Upper lobe of left lung (tissue), 6 donors: ENCODE measurements at regions not wholly inside any gene's neighbourhood (a gene's known extent, or its start where the extent isn't known, plus 50 kb on each side); places are given as distances from the start of the nearest gene placed in this dataset.

Experiments used
- ATAC-seq, 2 donors: fragments of 200-7000 bp; cut with Tn5 transposase; one replicate each; pipeline ENCODE4 v1.9.1; 2022; ENCODE audit warnings: mild to moderate bottlenecking in 2 of 2, moderate library complexity in 2 of 2; ENCODE audit not compliant: low FRiP score in 2 of 2
- DNase-seq, 2 donors: peaks; one replicate each; pipeline ENCODE4 v3.0.0-alpha.2; 2019 to 2020
- H3K27ac ChIP-seq, 4 donors: fragments of 200-600 bp; sonication (generic); one replicate each; pipeline ENCODE4 v1.5.1; 2016 to 2019
- H3K27me3 ChIP-seq, 4 donors: fragments of 200-600 bp; sonication (generic); one replicate each; pipeline ENCODE4 v1.5.1; 2017 to 2019
- H3K36me3 ChIP-seq, 4 donors: fragments of 200-600 bp; sonication (generic); one replicate each; pipeline ENCODE4 v1.5.1; 2016 to 2019
- H3K4me1 ChIP-seq, 4 donors: fragments of 200-600 bp; sonication (generic); one replicate each; pipeline ENCODE4 v1.5.1; 2018 to 2019
- H3K4me3 ChIP-seq, 4 donors: fragments of 200-600 bp; sonication (generic); one replicate each; pipeline ENCODE4 v1.5.1; 2017 to 2019; ENCODE audit warnings: mild to moderate bottlenecking in 2 of 4, moderate library complexity in 1 of 4
- H3K9me3 ChIP-seq, 4 donors: fragments of 200-600 bp; sonication (generic); one replicate each; pipeline ENCODE4 v1.5.1; 2018 to 2019
- EP300 ChIP-seq, 4 donors: sonication (generic); formaldehyde crosslinking; IDR thresholded peaks; one replicate each; pipeline ENCODE4 v1.5.1; 2017; ENCODE audit warnings: antibody characterized with exemption in 4 of 4, control low read depth in 2 of 4
- POLR2A ChIP-seq, 4 donors: fragments of 450-650 bp; IDR thresholded peaks; one replicate each; pipeline ENCODE4 v1.5.1; 2016 to 2017; ENCODE audit warnings: antibody characterized with exemption in 4 of 4, mild to moderate bottlenecking in 2 of 4
- POLR2AphosphoS5 ChIP-seq, 2 donors: sonication (generic); formaldehyde crosslinking; IDR thresholded peaks; one replicate each; pipeline ENCODE4 v1.5.1; 2017; ENCODE audit warnings: antibody characterized with exemption in 2 of 2
- WGBS, 2 donors: methylation state at CpG; one replicate each; pipeline ENCODE4 v1.1.5; 2017 to 2018; 5-methylcytosine and 5-hydroxymethylcytosine counted together
- TF ChIP-seq, protein P1 (sequence below), 6 experiments: fragments of 450-650 bp in 4 of 6; fragments of 200-600 bp in 2 of 6; sonication (generic) in 2 of 6; IDR thresholded peaks; one replicate each; pipeline ENCODE4 v1.5.1; 2016 to 2019; ENCODE audit warnings: antibody characterized with exemption in 6 of 6
- donor health status: DM: no; HTN: no; CAD: no; lungs with moderate emphysema.
- donor health status: DM: no; HTN: yes; CAD: no; lungs with severe emphysema.

DNA sequence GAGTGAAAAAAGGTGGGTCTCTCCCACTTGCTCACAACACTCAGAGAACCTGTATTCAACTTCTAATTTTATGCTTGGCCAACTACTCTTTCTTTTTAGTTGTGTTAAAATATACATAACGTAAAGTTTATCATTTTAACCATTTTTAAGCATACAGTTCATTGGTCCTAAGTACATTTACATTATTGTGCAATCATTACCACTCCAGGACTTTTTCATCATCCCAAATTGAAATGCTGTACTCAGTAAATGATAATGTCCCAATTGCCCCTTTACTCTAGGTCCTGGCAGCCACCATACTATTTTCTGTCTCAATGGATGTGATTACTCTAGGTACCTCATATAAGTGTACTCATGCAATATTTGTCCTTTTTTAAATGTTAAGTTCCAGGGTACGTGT lies 212.3 kb upstream of the PLXNA2 start:
- 60 to 82% methylated on average over 2 of the region's 2 CpGs for WGBS, 2 donors
- Histone ChIP-seq H3K4me3 (no peak overlapping the region), H3K9me3 (no peaks in the 10 kb centered on the region), H3K36me3 (no peaks in the 10 kb centered on the region), H3K4me1 (no peaks in the 10 kb centered on the region), H3K27me3 (no peaks in the 10 kb centered on the region), H3K27ac (no peak overlapping the region)
- TF ChIP-seq POLR2AphosphoS5 (IDR thresholded peaks at IDR 0.05) (no peak), POLR2A (IDR thresholded peaks at IDR 0.05) (no peak)
- DNase-seq (no peak), ATAC-seq (no peak)

GRCh38 chr1:208460823-208461222 lies 216.6 kb upstream of the PLXNA2 start:
- H3K9me3 ChIP-seq, result no peaks in the 10 kb centered on the region
- ATAC-seq (no peak), DNase-seq (no peak)
- H3K27ac ChIP-seq, result no peak overlapping the region
- H3K4me1 ChIP-seq, result no peaks in the 10 kb centered on the region
- no peak overlapping the region for H3K4me3 ChIP-seq
- no peaks in the 10 kb centered on the region for H3K27me3 ChIP-seq
- no peaks in the 10 kb centered on the region for H3K36me3 ChIP-seq
- TF ChIP-seq POLR2AphosphoS5 (IDR thresholded peaks at IDR 0.05) (no peak), EP300 (IDR thresholded peaks at IDR 0.05) (no peak), POLR2A (IDR thresholded peaks at IDR 0.05) (no peak)
- TF ChIP-seq, protein P1, sequence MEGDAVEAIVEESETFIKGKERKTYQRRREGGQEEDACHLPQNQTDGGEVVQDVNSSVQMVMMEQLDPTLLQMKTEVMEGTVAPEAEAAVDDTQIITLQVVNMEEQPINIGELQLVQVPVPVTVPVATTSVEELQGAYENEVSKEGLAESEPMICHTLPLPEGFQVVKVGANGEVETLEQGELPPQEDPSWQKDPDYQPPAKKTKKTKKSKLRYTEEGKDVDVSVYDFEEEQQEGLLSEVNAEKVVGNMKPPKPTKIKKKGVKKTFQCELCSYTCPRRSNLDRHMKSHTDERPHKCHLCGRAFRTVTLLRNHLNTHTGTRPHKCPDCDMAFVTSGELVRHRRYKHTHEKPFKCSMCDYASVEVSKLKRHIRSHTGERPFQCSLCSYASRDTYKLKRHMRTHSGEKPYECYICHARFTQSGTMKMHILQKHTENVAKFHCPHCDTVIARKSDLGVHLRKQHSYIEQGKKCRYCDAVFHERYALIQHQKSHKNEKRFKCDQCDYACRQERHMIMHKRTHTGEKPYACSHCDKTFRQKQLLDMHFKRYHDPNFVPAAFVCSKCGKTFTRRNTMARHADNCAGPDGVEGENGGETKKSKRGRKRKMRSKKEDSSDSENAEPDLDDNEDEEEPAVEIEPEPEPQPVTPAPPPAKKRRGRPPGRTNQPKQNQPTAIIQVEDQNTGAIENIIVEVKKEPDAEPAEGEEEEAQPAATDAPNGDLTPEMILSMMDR (IDR thresholded peaks at IDR 0.05), result no peak
- WGBS, 2 donors, result 74 to 86% methylated on average over 3 of the region's 3 CpGs

DNA sequence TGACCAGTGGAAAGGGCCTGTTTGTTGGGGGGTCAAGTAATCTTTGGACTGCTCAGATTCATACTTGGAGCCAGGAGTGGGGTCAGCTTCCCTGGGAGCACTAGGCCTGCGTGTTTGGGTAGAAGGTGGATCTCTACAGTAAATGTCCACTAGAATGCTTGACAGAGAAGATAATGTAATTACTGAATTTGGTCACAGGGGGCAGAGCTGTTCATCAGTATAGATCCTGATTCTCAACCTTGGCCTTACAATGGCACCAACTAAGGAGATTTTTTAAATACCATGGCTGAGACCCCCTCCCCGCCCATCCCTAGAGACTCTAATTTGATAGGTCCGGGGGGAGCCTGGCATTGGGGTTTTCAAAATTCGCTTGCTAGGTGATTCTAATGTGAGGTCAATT lies 217.5 kb upstream of the PLXNA2 start:
- H3K9me3 ChIP-seq, result no peaks in the 10 kb centered on the region
- no peak overlapping the region for H3K27ac ChIP-seq
- DNase-seq (no peak), ATAC-seq (no peak)
- WGBS, 2 donors, result 90 to 97% methylated on average over 4 of the region's 4 CpGs
- H3K4me1 ChIP-seq, result no peaks in the 10 kb centered on the region
- no peaks in the 10 kb centered on the region for H3K36me3 ChIP-seq
- TF ChIP-seq EP300 (IDR thresholded peaks at IDR 0.05), result no peak
- TF ChIP-seq, protein P1 (IDR thresholded peaks at IDR 0.05), result no peak
- no peak for TF ChIP-seq POLR2A (IDR thresholded peaks at IDR 0.05)
- no peak for TF ChIP-seq POLR2AphosphoS5 (IDR thresholded peaks at IDR 0.05)
- H3K4me3 ChIP-seq, result no peak overlapping the region
- no peaks in the 10 kb centered on the region for H3K27me3 ChIP-seq

DNA sequence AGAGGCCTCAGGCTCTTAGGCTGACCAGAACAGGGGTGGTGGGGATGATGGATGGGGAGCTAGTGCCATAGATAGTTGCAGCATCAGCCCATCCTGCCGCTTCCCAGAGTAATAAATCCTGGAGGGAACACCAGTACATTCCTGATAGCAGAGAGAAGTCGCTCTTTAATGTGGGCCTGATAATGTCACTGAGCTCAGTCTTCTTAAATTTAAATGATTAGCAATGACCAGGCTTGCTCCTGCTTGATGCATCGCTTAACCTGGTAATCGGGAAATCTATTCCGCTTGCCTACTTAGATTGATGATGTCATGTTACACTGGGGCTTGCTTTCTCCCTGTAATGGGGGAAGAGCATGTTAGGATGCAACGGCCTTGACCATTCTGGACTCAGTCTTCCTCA lies 218.6 kb upstream of the PLXNA2 start:
- Histone ChIP-seq H3K27ac (no peak overlapping the region), H3K27me3 (no peaks in the 10 kb centered on the region), H3K4me1 (no peaks in the 10 kb centered on the region), H3K36me3 (no peaks in the 10 kb centered on the region), H3K4me3 (no peak overlapping the region), H3K9me3 (no peaks in the 10 kb centered on the region)
- WGBS, 2 donors, result 83 to 86% methylated on average over 6 of the region's 6 CpGs
- DNase-seq (no peak), ATAC-seq (no peak)
- TF ChIP-seq EP300 (IDR thresholded peaks at IDR 0.05), result no peak
- TF ChIP-seq, protein P1 (IDR thresholded peaks at IDR 0.05), result no peak
- TF ChIP-seq POLR2A (IDR thresholded peaks at IDR 0.05), result no peak
- no peak for TF ChIP-seq POLR2AphosphoS5 (IDR thresholded peaks at IDR 0.05)

DNA sequence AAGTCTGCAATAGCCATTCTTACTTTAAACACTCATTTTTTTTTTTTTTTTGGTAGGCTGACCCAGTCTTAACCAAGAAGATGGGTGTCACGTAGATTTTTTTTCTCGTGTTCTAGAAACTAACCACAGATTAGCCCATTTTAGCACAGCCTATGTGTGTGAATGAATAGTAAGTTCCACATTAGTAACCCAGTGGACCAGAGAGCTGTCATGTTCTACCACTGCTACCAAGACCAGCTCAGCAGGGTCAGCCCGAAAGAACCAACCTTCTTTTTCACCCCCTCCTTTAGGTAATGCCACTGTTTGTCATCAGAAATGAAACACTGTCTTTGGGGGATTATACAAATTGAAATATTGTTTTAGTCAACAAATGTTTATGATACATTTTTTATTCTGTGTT lies 221.1 kb upstream of the PLXNA2 start:
- Histone ChIP-seq H3K9me3 (no peaks in the 10 kb centered on the region), H3K4me1 (no peaks in the 10 kb centered on the region), H3K4me3 (no peak overlapping the region), H3K36me3 (no peaks in the 10 kb centered on the region), H3K27me3 (no peaks in the 10 kb centered on the region), H3K27ac (no peak overlapping the region)
- no peak for ATAC-seq
- no peak for DNase-seq
- TF ChIP-seq, protein P1 (IDR thresholded peaks at IDR 0.05), result no peak
- TF ChIP-seq POLR2AphosphoS5 (IDR thresholded peaks at IDR 0.05), result no peak
- TF ChIP-seq POLR2A (IDR thresholded peaks at IDR 0.05), result no peak
- no peak for TF ChIP-seq EP300 (IDR thresholded peaks at IDR 0.05)
- 94 to 95% methylated on average over 3 of the region's 3 CpGs for WGBS, 2 donors
